ENCODE measurements at regions not wholly inside any gene's neighbourhood (a gene's known extent, or its start where the extent isn't known, plus 50 kb on each side); places are given as distances from the start of the nearest gene placed in this dataset.

DNA sequence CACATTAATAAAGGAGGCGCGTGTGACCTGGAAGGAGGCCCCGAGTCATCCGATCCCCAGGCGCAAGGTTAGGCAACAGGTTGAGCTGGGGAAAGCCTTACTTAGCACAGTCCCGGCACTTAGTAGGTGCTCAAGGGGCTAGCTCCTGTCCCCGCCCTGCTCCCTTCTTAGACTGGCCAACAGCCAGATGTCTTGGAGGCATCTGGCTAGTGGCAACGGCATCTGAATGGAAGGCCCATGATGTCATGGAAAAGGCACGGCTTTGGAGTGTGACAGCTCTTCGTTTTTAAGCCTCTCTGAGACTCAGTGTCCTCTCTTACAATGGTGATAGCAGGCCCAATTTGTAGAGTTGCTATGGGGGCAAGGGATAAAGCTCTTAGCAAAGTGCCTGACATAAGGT lies 258.3 kb downstream of the CYRIA start:
- DNase-seq = no peak
- no peak overlapping the region for H3K27ac ChIP-seq
- intact Hi-C loops (cut with DNase I) = no loop called here
- no peaks in the 10 kb centered on the region for H3K9me3 ChIP-seq (replicated peaks in 1 of 3)
- no peak for TF ChIP-seq POLR2A (IDR thresholded peaks at IDR 0.05)
- TF ChIP-seq, protein P1, sequence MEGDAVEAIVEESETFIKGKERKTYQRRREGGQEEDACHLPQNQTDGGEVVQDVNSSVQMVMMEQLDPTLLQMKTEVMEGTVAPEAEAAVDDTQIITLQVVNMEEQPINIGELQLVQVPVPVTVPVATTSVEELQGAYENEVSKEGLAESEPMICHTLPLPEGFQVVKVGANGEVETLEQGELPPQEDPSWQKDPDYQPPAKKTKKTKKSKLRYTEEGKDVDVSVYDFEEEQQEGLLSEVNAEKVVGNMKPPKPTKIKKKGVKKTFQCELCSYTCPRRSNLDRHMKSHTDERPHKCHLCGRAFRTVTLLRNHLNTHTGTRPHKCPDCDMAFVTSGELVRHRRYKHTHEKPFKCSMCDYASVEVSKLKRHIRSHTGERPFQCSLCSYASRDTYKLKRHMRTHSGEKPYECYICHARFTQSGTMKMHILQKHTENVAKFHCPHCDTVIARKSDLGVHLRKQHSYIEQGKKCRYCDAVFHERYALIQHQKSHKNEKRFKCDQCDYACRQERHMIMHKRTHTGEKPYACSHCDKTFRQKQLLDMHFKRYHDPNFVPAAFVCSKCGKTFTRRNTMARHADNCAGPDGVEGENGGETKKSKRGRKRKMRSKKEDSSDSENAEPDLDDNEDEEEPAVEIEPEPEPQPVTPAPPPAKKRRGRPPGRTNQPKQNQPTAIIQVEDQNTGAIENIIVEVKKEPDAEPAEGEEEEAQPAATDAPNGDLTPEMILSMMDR (IDR thresholded peaks at IDR 0.05) = no peak
- WGBS, 4 donors = 70 to 80% (median 77%) methylated on average over 8 to 10 of the region's 10 CpGs
- H3K4me3 ChIP-seq = no peak overlapping the region
- H3K27me3 ChIP-seq = no peaks in the 10 kb centered on the region
- H3K4me1 ChIP-seq (replicated peaks in 1 of 2) = no peaks in the 10 kb centered on the region
- H3K36me3 ChIP-seq (replicated peaks in 1 of 2) = no peaks in the 10 kb centered on the region

DNA sequence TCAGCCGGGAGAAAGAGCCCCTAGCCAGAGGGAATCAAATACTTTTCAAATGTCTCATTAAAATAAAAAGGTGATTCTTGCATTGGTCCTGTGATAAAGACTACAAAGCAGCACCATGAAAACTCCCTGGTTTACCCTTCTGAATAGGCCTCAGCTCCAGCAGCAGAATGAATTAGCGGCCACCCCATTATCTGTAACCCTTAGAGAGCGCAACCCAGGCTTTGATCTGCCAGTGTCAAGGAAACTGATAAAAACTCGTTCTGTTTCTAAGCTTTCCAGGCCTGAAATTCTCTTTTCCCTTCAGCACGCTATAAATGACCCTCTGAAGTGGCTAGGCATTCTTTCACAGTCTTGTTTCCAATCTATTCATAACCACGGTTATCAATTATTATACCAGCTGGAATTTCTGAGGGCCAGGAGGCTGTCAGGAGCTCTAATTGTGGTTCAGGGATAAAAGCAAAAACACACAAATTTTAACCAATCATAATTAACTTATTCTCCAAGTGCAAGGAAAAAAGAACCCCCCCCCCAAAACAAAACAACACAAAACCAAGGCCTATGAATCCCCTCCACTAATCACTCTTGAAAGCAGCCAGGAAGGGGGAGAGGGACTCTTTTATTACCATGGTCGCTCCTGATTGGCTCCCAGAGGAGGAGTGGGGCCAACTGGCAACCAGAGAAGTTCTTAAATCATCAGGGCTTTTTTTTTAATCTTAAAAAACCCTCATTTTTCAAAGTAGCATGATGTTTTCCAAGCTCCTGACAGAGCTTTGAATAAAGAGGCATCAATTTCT lies 258.9 kb downstream of the CYRIA start:
- Histone ChIP-seq H3K36me3 (replicated peaks in 1 of 2) (no peaks in the 10 kb centered on the region), H3K4me1 (replicated peaks in 1 of 2) (no peaks in the 10 kb centered on the region), H3K27ac (no peak overlapping the region), H3K27me3 (no peaks in the 10 kb centered on the region), H3K9me3 (replicated peaks in 1 of 3) (no peaks in the 10 kb centered on the region), H3K4me3 (no peak overlapping the region)
- WGBS, 4 donors = 65 to 78% (median 71%) methylated on average over 7 of the region's 7 CpGs
- TF ChIP-seq POLR2A (IDR thresholded peaks at IDR 0.05) = no peak
- TF ChIP-seq, protein P1 (IDR thresholded peaks at IDR 0.05) = no peak
- no peak for DNase-seq
- intact Hi-C loops (cut with DNase I) = no loop called here

DNA sequence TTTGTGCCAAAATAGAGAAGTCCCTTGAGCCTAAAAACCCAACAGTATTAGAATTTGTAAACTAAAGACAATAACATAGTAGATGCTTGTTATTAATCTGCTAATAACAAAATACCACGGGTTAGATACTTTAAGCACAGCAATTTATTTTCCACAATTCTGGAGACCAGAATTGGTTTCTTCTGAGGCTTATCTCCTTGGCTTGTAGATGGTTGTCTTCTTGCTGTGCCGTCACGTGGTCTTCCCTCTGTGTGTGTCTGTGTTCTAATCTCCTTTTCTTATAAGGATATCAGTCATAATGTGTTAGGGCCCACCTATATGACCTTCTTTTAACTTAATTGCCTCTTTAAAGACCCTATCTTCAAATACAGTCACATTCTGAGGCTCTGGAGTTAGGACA lies 260.1 kb downstream of the CYRIA start:
- Histone ChIP-seq H3K27ac (no peak overlapping the region), H3K4me3 (no peak overlapping the region), H3K36me3 (replicated peaks in 1 of 2) (no peaks in the 10 kb centered on the region), H3K27me3 (no peaks in the 10 kb centered on the region), H3K9me3 (replicated peaks in 1 of 3) (no peaks in the 10 kb centered on the region), H3K4me1 (replicated peaks in 1 of 2) (no peaks in the 10 kb centered on the region)
- DNase-seq = no peak
- 77 to 87% (median 80%) methylated on average over 3 of the region's 3 CpGs for WGBS, 4 donors
- intact Hi-C loops (cut with DNase I) = no loop called here
- TF ChIP-seq, protein P1 (IDR thresholded peaks at IDR 0.05) = no peak
- no peak for TF ChIP-seq POLR2A (IDR thresholded peaks at IDR 0.05)

DNA sequence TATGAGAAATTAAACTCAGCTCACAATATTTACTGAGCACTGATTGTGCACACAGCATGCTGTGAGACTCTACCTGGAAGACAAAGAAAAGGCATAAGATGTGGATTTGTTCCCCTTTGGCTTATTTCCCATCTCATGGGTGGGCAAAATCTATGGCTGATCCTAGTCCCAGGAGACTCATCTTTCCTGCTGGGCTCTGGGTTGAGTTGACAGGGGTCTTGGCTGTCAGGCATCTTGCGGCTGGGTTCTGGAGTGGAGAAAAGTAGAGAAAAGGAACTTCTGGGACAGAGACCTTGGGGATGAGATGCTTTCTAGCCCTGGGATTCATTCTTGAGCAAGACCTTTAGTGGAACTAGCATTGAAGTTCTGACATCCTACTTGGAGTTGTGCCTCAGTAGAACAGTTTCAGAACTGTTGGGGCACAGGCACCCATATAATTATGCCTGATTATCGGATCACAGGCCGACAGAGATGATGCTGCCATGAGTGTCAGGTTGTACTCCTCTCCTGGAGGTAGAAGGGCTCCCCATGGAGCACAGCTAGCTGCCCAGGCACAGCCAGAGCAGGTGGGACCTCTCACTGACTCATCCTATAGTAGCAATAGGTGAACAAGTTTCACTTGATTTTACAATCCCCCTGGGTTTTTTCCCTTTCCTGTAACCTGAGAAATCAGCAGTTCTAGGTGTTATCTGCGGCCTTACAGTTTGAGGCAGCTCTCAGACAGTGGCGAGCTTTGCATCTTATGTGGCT lies 260.9 kb downstream of the CYRIA start:
- Histone ChIP-seq H3K9me3 (replicated peaks in 1 of 3) (no peaks in the 10 kb centered on the region), H3K4me1 (replicated peaks in 1 of 2) (no peaks in the 10 kb centered on the region), H3K27ac (no peak overlapping the region), H3K36me3 (replicated peaks in 1 of 2) (no peaks in the 10 kb centered on the region), H3K27me3 (no peaks in the 10 kb centered on the region), H3K4me3 (no peak overlapping the region)
- WGBS, 4 donors = 65 to 94% (median 89%) methylated on average over 3 to 5 of the region's 5 CpGs
- TF ChIP-seq, protein P1 (IDR thresholded peaks at IDR 0.05) = no peak
- no peak for TF ChIP-seq POLR2A (IDR thresholded peaks at IDR 0.05)
- DNase-seq = no peak
- intact Hi-C loops (cut with DNase I) = no loop called here
